Sigmoid colon (tissue), 6 donors: ENCODE measurements at regions not wholly inside any gene's neighbourhood (a gene's known extent, or its start where the extent isn't known, plus 50 kb on each side); places are given as distances from the start of the nearest gene placed in this dataset.

Source experiments
- DNase-seq: peaks from one replicate; pipeline ENCODE4 v3.0.0-alpha.2; 2019
- H3K27ac ChIP-seq, 4 donors: fragments of 200-600 bp; sonication (generic); one replicate each; pipeline ENCODE4 v1.5.1; 2016 to 2019; ENCODE audit warnings: mild to moderate bottlenecking in 1 of 4
- H3K27me3 ChIP-seq, 3 donors: fragments of 200-600 bp; sonication (generic); one replicate each; pipeline ENCODE4 v1.5.1; 2019; ENCODE audit warnings: mild to moderate bottlenecking in 1 of 3
- H3K36me3 ChIP-seq, 4 donors: fragments of 200-600 bp; sonication (generic); one replicate each; pipeline ENCODE4 v1.5.1; 2016 to 2019
- H3K4me1 ChIP-seq, 4 donors: fragments of 200-600 bp; sonication (generic); one replicate each; pipeline ENCODE4 v1.5.1; 2017 to 2019
- H3K4me3 ChIP-seq, 4 donors: fragments of 200-600 bp; sonication (generic); one replicate each; pipeline ENCODE4 v1.5.1; 2017 to 2019; ENCODE audit warnings: mild to moderate bottlenecking in 2 of 4, moderate library complexity in 1 of 4
- H3K9me3 ChIP-seq, 4 donors: fragments of 200-600 bp in 3 of 4; sonication (generic) in 3 of 4; one replicate each; pipeline versions ENCODE4 v1.5.1 to v1.6.1; 2013 to 2019
- CTCF ChIP-seq, 4 experiments: fragments of 450-650 bp in 3 of 4; fragments of 200-600 bp in 1 of 4; IDR thresholded peaks; one replicate each; pipeline ENCODE4 v1.5.1; 2016 to 2019; ENCODE audit warnings: antibody characterized with exemption in 4 of 4, mild to moderate bottlenecking in 3 of 4, moderate library complexity in 2 of 4
- EP300 ChIP-seq, 4 donors: sonication (generic); formaldehyde crosslinking; IDR thresholded peaks; one replicate each; pipeline ENCODE4 v1.6.1; 2017; ENCODE audit warnings: antibody characterized with exemption in 4 of 4
- POLR2A ChIP-seq, 2 donors: fragments of 450-650 bp; IDR thresholded peaks; one replicate each; pipeline ENCODE4 v1.6.1; 2016; ENCODE audit warnings: antibody characterized with exemption in 2 of 2, mild to moderate bottlenecking in 2 of 2, moderate library complexity in 2 of 2
- POLR2AphosphoS5 ChIP-seq, 4 donors: sonication (generic); formaldehyde crosslinking; IDR thresholded peaks; one replicate each; pipeline ENCODE4 v1.6.1; 2017; ENCODE audit warnings: antibody characterized with exemption in 4 of 4
- WGBS, 2 donors: extraction: QIAGEN DNeasy Blood & Tissue Kit; methylation state at CpG; one replicate each; pipeline ENCODE4 v1.1.7; 2013; 5-methylcytosine and 5-hydroxymethylcytosine counted together
- intact Hi-C: fragments of 100-400 bp; cut with DNase I; formaldehyde crosslinking; loops from one replicate; pipeline ENCODE4 v1.15.1; 2023
- donor health status: healthy with polysubstance abuse.
- donor health status: healthy.

- no peak for DNase-seq
- H3K27ac ChIP-seq: peak overlapping the region; percentile 60 to 78 (median 76)
- peak overlapping the region; percentile 11 to 61 (median 47) for H3K4me3 ChIP-seq
- WGBS, 2 donors: 2 to 5% methylated on average over 18 of the region's 18 CpGs
- H3K36me3 ChIP-seq: no peaks in the 10 kb centered on the region
- peak in 3 of 4 donors; percentile 3 to 39 (median 33) for TF ChIP-seq POLR2AphosphoS5 (IDR thresholded peaks at IDR 0.05)
- TF ChIP-seq EP300 (IDR thresholded peaks at IDR 0.05): no peak
- intact Hi-C loops: loop anchor here (5.0 kb wide), 1 partner anchor 55 kb away; the partner anchor contains the start of gene ZNF638
- peaks cover 0 to 22% (median 18%) of the 10 kb centered on the region in 4 donors for H3K4me1 ChIP-seq
- H3K9me3 ChIP-seq: no peaks in the 10 kb centered on the region
- peaks cover 14 to 60% (median 39%) of the 10 kb centered on the region in 3 donors for H3K27me3 ChIP-seq
These were observed 50.7 kb upstream of the PAIP2B start for GRCh38 chr2:71277536-71278103.

- Histone ChIP-seq H3K27me3 (peaks cover 14 to 55% (median 35%) of the 10 kb centered on the region in 3 donors), H3K9me3 (no peaks in the 10 kb centered on the region), H3K4me3 (peak overlapping the region; percentile 38 to 61 (median 47)), H3K27ac (peak overlapping the region; percentile 60 to 78 (median 76)), H3K36me3 (no peaks in the 10 kb centered on the region), H3K4me1 (peaks cover 0 to 22% (median 18%) of the 10 kb centered on the region in 4 donors)
- WGBS, 2 donors: 2 to 3% methylated on average over 5 of the region's 5 CpGs
- no peak for DNase-seq
- intact Hi-C loops: loop anchor here (5.0 kb wide), 1 partner anchor 55 kb away; the partner anchor contains the start of gene ZNF638
- TF ChIP-seq EP300 (IDR thresholded peaks at IDR 0.05) (no peak), POLR2A (IDR thresholded peaks at IDR 0.05) (no peak), CTCF (IDR thresholded peaks at IDR 0.05) (no peak), POLR2AphosphoS5 (IDR thresholded peaks at IDR 0.05) (no peak)
These were observed 50.2 kb upstream of the PAIP2B start for GRCh38 chr2:71277147-71277475.

GRCh38 chr2:71276311-71277146 is 49.6 kb upstream of the PAIP2B start:
- H3K4me3 ChIP-seq: peak overlapping the region; percentile 38 to 61 (median 47)
- intact Hi-C loops: loop anchor here (1.0 to 5.0 kb wide), 2 partner anchors 49 to 56 kb away; partner anchors contain the start of genes PAIP2B and ZNF638
- peaks cover 14 to 49% (median 31%) of the 10 kb centered on the region in 3 donors for H3K27me3 ChIP-seq
- DNase-seq: peak; percentile 88
- H3K27ac ChIP-seq: peak overlapping the region; percentile 60 to 78 (median 76)
- no peaks in the 10 kb centered on the region for H3K9me3 ChIP-seq
- no peaks in the 10 kb centered on the region for H3K36me3 ChIP-seq
- H3K4me1 ChIP-seq: peaks cover 0 to 22% (median 18%) of the 10 kb centered on the region in 4 donors
- TF ChIP-seq EP300 (IDR thresholded peaks at IDR 0.05) (no peak), POLR2A (IDR thresholded peaks at IDR 0.05) (no peak), CTCF (IDR thresholded peaks at IDR 0.05) (peak in 1 of 4 experiments; percentile 10), POLR2AphosphoS5 (IDR thresholded peaks at IDR 0.05) (peak; percentile 42 to 81 (median 59))
- 1% methylated on average over 93 of the region's 93 CpGs for WGBS, 2 donors
